PC-3 (cell line): ENCODE measurements at regions not wholly inside any gene's neighbourhood (a gene's known extent, or its start where the extent isn't known, plus 50 kb on each side); places are given as distances from the start of the nearest gene placed in this dataset.

Source experiments
- EZH2 ChIP-seq: fragments of 300-600 bp; sonication (generic); IDR thresholded peaks from one replicate; pipeline ENCODE4 v1.6.1; 2017; ENCODE audit warnings: antibody characterized with exemption, mild to moderate bottlenecking, low read length; ENCODE audit not compliant: unreplicated experiment
- TF ChIP-seq, protein P1 (sequence below): fragments of 300-600 bp; sonication (generic); conservative IDR thresholded peaks from 2 replicates; pipeline ENCODE4 v1.5.1; 2017; ENCODE audit warnings: antibody characterized with exemption, low read depth, mild to moderate bottlenecking, low read length

DNA sequence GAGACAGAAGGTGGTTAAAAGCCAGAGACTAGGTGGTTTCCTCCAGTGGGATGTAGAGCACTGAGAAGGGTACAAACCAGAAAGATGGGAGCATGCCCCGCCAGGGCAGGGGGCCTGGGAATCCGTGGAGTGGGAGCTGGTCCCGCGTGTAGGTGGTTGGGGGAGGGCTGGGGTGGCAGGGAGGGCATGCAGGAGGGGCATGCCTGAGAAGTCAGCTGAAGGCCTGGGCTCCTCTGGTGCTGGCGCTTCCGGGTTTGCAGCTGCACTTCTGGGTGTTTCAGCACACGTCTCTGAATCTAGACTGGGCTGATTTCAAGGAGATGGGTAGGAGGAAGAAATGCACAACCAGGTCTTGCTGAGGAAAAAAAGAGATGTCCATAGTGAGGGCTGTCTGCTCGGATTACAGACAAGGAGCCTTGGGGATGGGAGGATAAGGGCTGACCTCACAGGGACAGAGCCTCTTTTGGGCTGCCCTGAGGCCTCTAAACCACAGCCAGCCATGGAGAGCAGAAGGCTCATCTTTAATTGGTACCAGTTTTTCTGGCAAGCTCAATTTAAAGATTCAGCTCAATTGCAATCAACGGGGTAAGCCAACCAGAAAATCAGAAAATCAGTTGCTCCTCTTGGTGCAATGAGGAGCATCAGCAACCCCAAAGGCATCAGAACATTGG is 151.9 kb downstream of the FAM43A start:
- TF ChIP-seq, protein P1, sequence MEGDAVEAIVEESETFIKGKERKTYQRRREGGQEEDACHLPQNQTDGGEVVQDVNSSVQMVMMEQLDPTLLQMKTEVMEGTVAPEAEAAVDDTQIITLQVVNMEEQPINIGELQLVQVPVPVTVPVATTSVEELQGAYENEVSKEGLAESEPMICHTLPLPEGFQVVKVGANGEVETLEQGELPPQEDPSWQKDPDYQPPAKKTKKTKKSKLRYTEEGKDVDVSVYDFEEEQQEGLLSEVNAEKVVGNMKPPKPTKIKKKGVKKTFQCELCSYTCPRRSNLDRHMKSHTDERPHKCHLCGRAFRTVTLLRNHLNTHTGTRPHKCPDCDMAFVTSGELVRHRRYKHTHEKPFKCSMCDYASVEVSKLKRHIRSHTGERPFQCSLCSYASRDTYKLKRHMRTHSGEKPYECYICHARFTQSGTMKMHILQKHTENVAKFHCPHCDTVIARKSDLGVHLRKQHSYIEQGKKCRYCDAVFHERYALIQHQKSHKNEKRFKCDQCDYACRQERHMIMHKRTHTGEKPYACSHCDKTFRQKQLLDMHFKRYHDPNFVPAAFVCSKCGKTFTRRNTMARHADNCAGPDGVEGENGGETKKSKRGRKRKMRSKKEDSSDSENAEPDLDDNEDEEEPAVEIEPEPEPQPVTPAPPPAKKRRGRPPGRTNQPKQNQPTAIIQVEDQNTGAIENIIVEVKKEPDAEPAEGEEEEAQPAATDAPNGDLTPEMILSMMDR = no peak
- no peak for TF ChIP-seq EZH2
